ENCODE measurements at regions not wholly inside any gene's neighbourhood (a gene's known extent, or its start where the extent isn't known, plus 50 kb on each side); places are given as distances from the start of the nearest gene placed in this dataset.

DNA sequence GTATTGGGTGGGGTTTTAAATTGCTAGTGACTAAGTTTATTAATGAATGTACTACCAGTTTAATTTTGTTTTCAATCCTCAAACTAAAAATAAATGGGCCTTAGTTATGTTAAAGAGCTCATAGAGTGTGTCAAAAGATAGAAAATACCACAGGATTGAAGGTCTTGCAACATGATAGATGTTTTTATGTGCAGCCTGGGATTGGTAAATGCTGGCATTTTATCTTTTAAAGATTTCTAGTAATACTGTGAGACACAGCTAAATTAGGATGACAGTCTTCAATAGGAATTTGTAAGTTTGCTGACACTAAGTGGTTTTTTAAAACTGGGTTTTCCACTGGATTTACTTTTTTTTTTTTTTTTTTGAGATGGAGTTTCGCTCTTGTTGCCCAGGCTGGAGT is 122.3 kb downstream of the HAUS1 start:
- TF ChIP-seq, protein P1, sequence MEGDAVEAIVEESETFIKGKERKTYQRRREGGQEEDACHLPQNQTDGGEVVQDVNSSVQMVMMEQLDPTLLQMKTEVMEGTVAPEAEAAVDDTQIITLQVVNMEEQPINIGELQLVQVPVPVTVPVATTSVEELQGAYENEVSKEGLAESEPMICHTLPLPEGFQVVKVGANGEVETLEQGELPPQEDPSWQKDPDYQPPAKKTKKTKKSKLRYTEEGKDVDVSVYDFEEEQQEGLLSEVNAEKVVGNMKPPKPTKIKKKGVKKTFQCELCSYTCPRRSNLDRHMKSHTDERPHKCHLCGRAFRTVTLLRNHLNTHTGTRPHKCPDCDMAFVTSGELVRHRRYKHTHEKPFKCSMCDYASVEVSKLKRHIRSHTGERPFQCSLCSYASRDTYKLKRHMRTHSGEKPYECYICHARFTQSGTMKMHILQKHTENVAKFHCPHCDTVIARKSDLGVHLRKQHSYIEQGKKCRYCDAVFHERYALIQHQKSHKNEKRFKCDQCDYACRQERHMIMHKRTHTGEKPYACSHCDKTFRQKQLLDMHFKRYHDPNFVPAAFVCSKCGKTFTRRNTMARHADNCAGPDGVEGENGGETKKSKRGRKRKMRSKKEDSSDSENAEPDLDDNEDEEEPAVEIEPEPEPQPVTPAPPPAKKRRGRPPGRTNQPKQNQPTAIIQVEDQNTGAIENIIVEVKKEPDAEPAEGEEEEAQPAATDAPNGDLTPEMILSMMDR (IDR thresholded peaks at IDR 0.05) = no peak
- TF ChIP-seq POLR2AphosphoS5 (IDR thresholded peaks at IDR 0.05; ENCODE audit: insufficient read depth in 1 of 2, low read depth in 1 of 2) (no peak), POLR2A (IDR thresholded peaks at IDR 0.05) (no peak)

All from vagina (tissue), 2 donors.